ENCODE measurements at regions not wholly inside any gene's neighbourhood (a gene's known extent, or its start where the extent isn't known, plus 50 kb on each side); places are given as distances from the start of the nearest gene placed in this dataset.

DNA sequence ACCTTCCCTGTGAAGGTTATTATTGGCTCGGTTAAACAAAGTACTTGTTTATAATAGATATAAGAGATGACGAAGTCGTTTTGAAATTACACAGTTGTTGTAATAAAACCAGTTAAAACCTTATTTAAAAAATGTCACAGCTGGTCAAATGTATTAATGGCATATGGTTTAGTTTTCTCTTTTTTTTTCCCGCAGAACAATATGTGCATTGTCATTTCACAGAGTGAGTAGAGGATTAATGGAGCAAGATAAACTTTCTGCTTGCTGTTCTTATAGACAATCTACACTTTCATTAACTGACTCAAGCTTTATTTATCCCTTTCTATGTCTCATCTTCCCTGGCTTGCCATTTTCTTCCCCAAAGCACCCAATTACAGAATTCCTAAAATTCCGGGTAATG lies 404.3 kb upstream of the NPVF start:
- no TSS peak for BruUV-seq (replicated peaks)
- H3K27me3 ChIP-seq (ENCODE audit: low read length), result peaks cover 16% of the 10 kb centered on the region
- no peak overlapping the region for H3K4me2 ChIP-seq (ENCODE audit: low read length)
- no peak for DNase-seq
- ChIA-PET POLR2A (ENCODE audit: unreplicated experiment) (no interaction called here), CTCF (no interaction called here)
- H3K36me3 ChIP-seq (ENCODE audit: low read depth, low read length), result no peaks in the 10 kb centered on the region
- no peak overlapping the region for H3K27ac ChIP-seq (ENCODE audit: low read length)
- intact Hi-C loops (cut with micrococcal nuclease), result no loop called here
- no peak overlapping the region for H2AFZ ChIP-seq (ENCODE audit: low read length)
- no peaks in the 10 kb centered on the region for H4K20me1 ChIP-seq (ENCODE audit: low read length)
- no peak overlapping the region for H3K9ac ChIP-seq (ENCODE audit: low read length)
- H3K4me1 ChIP-seq (ENCODE audit: insufficient read depth, low read length), result no peaks in the 10 kb centered on the region
- no peaks in the 10 kb centered on the region for H3K79me2 ChIP-seq (ENCODE audit: low read length)
- no peak for ATAC-seq
- TF ChIP-seq, protein P1, sequence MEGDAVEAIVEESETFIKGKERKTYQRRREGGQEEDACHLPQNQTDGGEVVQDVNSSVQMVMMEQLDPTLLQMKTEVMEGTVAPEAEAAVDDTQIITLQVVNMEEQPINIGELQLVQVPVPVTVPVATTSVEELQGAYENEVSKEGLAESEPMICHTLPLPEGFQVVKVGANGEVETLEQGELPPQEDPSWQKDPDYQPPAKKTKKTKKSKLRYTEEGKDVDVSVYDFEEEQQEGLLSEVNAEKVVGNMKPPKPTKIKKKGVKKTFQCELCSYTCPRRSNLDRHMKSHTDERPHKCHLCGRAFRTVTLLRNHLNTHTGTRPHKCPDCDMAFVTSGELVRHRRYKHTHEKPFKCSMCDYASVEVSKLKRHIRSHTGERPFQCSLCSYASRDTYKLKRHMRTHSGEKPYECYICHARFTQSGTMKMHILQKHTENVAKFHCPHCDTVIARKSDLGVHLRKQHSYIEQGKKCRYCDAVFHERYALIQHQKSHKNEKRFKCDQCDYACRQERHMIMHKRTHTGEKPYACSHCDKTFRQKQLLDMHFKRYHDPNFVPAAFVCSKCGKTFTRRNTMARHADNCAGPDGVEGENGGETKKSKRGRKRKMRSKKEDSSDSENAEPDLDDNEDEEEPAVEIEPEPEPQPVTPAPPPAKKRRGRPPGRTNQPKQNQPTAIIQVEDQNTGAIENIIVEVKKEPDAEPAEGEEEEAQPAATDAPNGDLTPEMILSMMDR (conservative IDR thresholded peaks at IDR 0.05; ENCODE audit: low read depth, low read length), result no peak
- TF ChIP-seq EZH2 (IDR thresholded peaks at IDR 0.05; ENCODE audit: low read length, unreplicated experiment), result no peak
- TF ChIP-seq EZH2phosphoT487 (IDR thresholded peaks at IDR 0.05; ENCODE audit: borderline replicate concordance, low read length), result no peak
- no peaks in the 10 kb centered on the region for H3K9me2 ChIP-seq (replicated peaks; ENCODE audit: low read length)
- H3F3A ChIP-seq (ENCODE audit: low read length, unreplicated experiment), result no peaks in the 10 kb centered on the region
- no peak overlapping the region for H3K4me3 ChIP-seq (ENCODE audit: low read length)
- no peaks in the 10 kb centered on the region for H3K9me3 ChIP-seq (ENCODE audit: low read length)

DNA sequence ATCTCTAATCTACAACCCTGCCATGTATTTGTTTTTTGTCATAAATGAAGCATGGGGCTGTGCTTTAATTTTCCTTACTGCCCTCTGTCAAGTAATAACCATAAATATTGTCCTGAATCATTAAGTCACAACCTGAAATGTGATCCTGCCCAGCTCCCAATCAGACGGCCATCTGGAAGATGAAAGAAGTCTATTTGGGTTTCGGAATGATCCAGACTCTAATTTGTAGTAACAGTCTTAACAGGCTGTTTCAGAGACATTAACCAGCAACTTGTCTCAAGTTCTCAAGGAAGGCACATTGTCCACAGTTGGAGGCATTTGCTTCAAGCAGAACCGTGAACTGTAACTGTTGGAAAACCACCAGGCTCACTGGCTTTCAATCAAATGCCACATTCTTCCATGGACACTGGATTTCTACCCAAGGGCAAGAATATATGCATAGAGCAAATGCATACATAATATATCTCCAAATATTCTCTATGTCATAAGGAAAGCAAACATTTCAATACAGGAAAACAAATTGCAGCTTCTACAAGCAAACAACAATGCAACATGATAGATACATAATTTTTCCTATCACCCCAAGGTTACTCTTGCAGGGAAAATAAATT lies 405.2 kb upstream of the NPVF start:
- no peak overlapping the region for H3K27ac ChIP-seq (ENCODE audit: low read length)
- no peak for DNase-seq
- H3K9me2 ChIP-seq (replicated peaks; ENCODE audit: low read length), result no peaks in the 10 kb centered on the region
- no peak overlapping the region for H3K4me3 ChIP-seq (ENCODE audit: low read length)
- peaks cover 16% of the 10 kb centered on the region for H3K27me3 ChIP-seq (ENCODE audit: low read length)
- no peaks in the 10 kb centered on the region for H3K9me3 ChIP-seq (ENCODE audit: low read length)
- TF ChIP-seq, protein P1 (conservative IDR thresholded peaks at IDR 0.05; ENCODE audit: low read depth, low read length), result no peak
- TF ChIP-seq EZH2 (IDR thresholded peaks at IDR 0.05; ENCODE audit: low read length, unreplicated experiment) (no peak), EZH2phosphoT487 (IDR thresholded peaks at IDR 0.05; ENCODE audit: borderline replicate concordance, low read length) (no peak)
- ChIA-PET CTCF (no interaction called here), POLR2A (ENCODE audit: unreplicated experiment) (interaction anchor here (0.7 to 0.8 kb wide), 2 partner anchors 180 to 1397 kb away, joined by 3 to 7 read pairs; no protein-coding TSS in a partner anchor)
- no peak overlapping the region for H2AFZ ChIP-seq (ENCODE audit: low read length)
- intact Hi-C loops (cut with micrococcal nuclease), result no loop called here
- H3F3A ChIP-seq (ENCODE audit: low read length, unreplicated experiment), result no peaks in the 10 kb centered on the region
- no peak overlapping the region for H3K4me2 ChIP-seq (ENCODE audit: low read length)
- H3K4me1 ChIP-seq (ENCODE audit: insufficient read depth, low read length), result no peaks in the 10 kb centered on the region
- no peaks in the 10 kb centered on the region for H4K20me1 ChIP-seq (ENCODE audit: low read length)
- BruUV-seq (replicated peaks), result no TSS peak
- no peak for ATAC-seq
- H3K36me3 ChIP-seq (ENCODE audit: low read depth, low read length), result no peaks in the 10 kb centered on the region
- no peaks in the 10 kb centered on the region for H3K79me2 ChIP-seq (ENCODE audit: low read length)
- no peak overlapping the region for H3K9ac ChIP-seq (ENCODE audit: low read length)

DNA sequence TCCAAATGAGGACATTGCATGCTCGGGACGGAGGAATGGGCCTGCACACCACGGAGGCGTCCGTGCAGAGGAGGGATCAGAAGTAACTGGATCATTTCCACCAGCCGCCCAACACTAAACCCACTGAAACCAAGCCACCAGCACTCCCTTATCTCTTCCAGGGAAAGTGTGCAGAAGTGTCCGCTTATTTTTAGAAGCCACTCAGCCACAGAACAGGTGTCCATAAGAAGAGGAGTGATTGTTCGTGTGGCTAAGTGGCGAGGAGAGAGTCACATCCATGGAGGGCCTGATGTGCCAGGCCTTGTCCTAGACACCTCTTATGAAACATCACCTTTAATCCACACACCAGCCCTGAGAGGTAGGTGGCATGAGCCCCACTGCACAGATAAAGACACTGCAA lies 407.9 kb upstream of the NPVF start:
- Histone ChIP-seq H3K4me1 (ENCODE audit: insufficient read depth, low read length) (no peaks in the 10 kb centered on the region), H3K27ac (ENCODE audit: low read length) (no peak overlapping the region), H3K4me3 (ENCODE audit: low read length) (no peak overlapping the region), H3K4me2 (ENCODE audit: low read length) (no peak overlapping the region), H3K9me2 (replicated peaks; ENCODE audit: low read length) (no peaks in the 10 kb centered on the region), H3K79me2 (ENCODE audit: low read length) (no peaks in the 10 kb centered on the region), H4K20me1 (ENCODE audit: low read length) (no peaks in the 10 kb centered on the region), H3F3A (ENCODE audit: low read length, unreplicated experiment) (no peaks in the 10 kb centered on the region), H3K36me3 (ENCODE audit: low read depth, low read length) (no peaks in the 10 kb centered on the region), H3K27me3 (ENCODE audit: low read length) (peaks cover 8% of the 10 kb centered on the region; the same call in 1 of the 2 replicates), H2AFZ (ENCODE audit: low read length) (no peak overlapping the region), H3K9me3 (ENCODE audit: low read length) (no peaks in the 10 kb centered on the region), H3K9ac (ENCODE audit: low read length) (no peak overlapping the region)
- intact Hi-C loops (cut with micrococcal nuclease), result no loop called here
- ATAC-seq, result no peak
- no peak for TF ChIP-seq EZH2phosphoT487 (IDR thresholded peaks at IDR 0.05; ENCODE audit: borderline replicate concordance, low read length)
- POLR2A ChIA-PET (ENCODE audit: unreplicated experiment), result no interaction called here
- no peak for DNase-seq
- no TSS peak for BruUV-seq (replicated peaks)
- CTCF ChIA-PET, result no interaction called here

Data from PC-3 (cell line).